ENCODE measurements at regions not wholly inside any gene's neighbourhood (a gene's known extent, or its start where the extent isn't known, plus 50 kb on each side); places are given as distances from the start of the nearest gene placed in this dataset.

DNA sequence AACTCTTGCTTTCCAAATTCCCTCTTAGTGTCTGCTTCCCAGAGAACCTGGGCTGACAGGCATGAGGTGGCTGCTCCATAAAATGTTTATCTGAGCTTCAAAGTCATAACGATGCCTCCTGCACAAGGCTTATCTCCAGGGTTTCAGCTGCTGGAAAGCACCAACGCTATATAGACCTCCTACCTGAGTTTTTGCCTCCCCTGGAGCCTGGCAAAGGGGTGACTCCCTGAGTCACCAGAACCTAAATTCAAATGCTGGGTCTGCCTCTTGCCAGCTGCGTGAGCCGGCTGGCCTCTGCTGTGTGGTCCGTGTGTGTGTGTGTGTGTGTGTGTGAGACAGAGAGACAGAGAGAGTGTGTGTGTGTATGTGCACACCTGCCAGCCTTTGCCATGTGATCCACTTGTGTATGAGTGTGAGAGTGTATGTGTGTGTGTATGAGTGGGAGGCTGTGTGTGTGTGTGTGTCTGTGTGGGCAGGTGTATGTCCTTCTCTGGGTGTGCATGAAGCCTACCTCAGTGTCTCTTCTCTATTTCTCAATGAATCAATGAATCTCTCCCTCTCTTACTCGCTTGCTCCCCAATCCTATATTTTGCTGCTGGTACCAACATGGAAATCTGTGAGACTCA, 714.9 kb downstream of the MATN1 start:
- Histone ChIP-seq H2AFZ (ENCODE audit: low read depth) (no peak overlapping the region), H3K4me1 (ENCODE audit: low read depth, poor library complexity, severe bottlenecking) (no peaks in the 10 kb centered on the region), H3K27me3 (ENCODE audit: insufficient read depth, low read depth) (no peaks in the 10 kb centered on the region; the same call in 1 of the 2 replicates), H4K20me1 (ENCODE audit: insufficient read depth) (no peaks in the 10 kb centered on the region), H3K4me2 (no peak overlapping the region), H3K79me2 (ENCODE audit: insufficient read depth, low read depth) (no peaks in the 10 kb centered on the region), H3K36me3 (ENCODE audit: insufficient read depth) (no peaks in the 10 kb centered on the region), H3K27ac (no peak overlapping the region), H3K9ac (no peak overlapping the region), H3K4me3 (IDR thresholded peaks at IDR 0.05; ENCODE audit: insufficient read depth, low read depth, low read length) (no peak overlapping the region)
- TF ChIP-seq, protein P1, sequence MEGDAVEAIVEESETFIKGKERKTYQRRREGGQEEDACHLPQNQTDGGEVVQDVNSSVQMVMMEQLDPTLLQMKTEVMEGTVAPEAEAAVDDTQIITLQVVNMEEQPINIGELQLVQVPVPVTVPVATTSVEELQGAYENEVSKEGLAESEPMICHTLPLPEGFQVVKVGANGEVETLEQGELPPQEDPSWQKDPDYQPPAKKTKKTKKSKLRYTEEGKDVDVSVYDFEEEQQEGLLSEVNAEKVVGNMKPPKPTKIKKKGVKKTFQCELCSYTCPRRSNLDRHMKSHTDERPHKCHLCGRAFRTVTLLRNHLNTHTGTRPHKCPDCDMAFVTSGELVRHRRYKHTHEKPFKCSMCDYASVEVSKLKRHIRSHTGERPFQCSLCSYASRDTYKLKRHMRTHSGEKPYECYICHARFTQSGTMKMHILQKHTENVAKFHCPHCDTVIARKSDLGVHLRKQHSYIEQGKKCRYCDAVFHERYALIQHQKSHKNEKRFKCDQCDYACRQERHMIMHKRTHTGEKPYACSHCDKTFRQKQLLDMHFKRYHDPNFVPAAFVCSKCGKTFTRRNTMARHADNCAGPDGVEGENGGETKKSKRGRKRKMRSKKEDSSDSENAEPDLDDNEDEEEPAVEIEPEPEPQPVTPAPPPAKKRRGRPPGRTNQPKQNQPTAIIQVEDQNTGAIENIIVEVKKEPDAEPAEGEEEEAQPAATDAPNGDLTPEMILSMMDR (conservative IDR thresholded peaks at IDR 0.05; ENCODE audit: low read depth, low read length), result no peak

DNA sequence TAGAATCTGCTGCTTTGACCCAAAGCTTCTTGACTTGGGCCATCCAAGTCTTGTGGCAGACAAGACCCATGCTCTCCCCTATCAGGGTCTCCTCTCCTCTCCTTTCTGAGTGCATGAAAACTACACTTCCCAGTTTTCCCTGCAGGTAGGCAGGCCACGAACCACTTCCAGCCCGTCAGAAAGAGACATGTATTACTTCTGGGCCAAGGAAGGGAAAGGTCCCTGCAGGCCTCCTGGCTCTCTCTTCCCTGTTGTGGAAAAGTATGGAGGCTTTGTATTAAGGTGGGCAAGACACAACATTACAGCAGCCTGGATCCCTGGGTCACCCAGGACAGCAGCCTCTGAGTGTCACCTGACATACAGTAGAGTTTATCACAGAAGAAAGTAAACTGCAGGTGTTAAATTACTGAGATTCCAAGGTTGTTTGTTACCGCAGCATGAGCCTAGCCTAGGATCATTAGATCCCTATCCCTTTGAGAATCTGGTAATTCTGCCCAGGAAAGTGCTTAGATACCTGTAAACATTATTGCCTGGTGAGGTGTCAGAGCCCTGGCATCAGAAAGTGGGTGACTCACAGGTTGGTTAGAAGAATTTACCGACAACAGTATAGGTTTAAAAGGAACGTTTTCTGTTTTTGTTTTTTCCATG, 717.3 kb downstream of the MATN1 start:
- no peak overlapping the region for H3K4me2 ChIP-seq
- no peak overlapping the region for H3K27ac ChIP-seq
- H3K79me2 ChIP-seq (ENCODE audit: insufficient read depth, low read depth), result no peaks in the 10 kb centered on the region
- no peaks in the 10 kb centered on the region for H4K20me1 ChIP-seq (ENCODE audit: insufficient read depth)
- TF ChIP-seq, protein P1 (conservative IDR thresholded peaks at IDR 0.05; ENCODE audit: low read depth, low read length), result no peak
- no peaks in the 10 kb centered on the region for H3K36me3 ChIP-seq (ENCODE audit: insufficient read depth)
- no peak overlapping the region for H3K4me3 ChIP-seq (IDR thresholded peaks at IDR 0.05; ENCODE audit: insufficient read depth, low read depth, low read length)
- H3K27me3 ChIP-seq (ENCODE audit: insufficient read depth, low read depth), result no peaks in the 10 kb centered on the region; the same call in 1 of the 2 replicates
- H3K9ac ChIP-seq, result no peak overlapping the region
- H3K4me1 ChIP-seq (ENCODE audit: low read depth, poor library complexity, severe bottlenecking), result no peaks in the 10 kb centered on the region
- no peak overlapping the region for H2AFZ ChIP-seq (ENCODE audit: low read depth)

DNA sequence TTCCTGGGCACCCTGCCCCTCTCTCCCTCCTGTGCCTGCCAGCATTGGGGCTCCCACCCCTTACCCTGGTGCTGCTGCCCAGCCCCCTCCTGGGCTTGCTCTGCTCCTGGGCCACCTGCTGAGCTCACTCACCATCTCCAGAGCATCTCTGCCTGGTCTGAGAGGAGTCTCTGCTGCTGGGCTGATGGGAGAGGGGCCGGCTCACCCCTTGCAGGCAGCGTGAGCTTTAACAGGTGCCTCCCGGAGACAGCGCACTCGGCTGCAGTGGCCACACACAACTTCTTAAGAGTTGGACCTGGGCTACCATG, 721.7 kb downstream of the MATN1 start:
- TF ChIP-seq, protein P1 (conservative IDR thresholded peaks at IDR 0.05; ENCODE audit: low read depth, low read length), result no peak
- H4K20me1 ChIP-seq (ENCODE audit: insufficient read depth), result no peaks in the 10 kb centered on the region
- no peak overlapping the region for H3K4me3 ChIP-seq (IDR thresholded peaks at IDR 0.05; ENCODE audit: insufficient read depth, low read depth, low read length)
- H3K4me1 ChIP-seq (ENCODE audit: low read depth, poor library complexity, severe bottlenecking), result no peaks in the 10 kb centered on the region
- H3K36me3 ChIP-seq (ENCODE audit: insufficient read depth), result no peaks in the 10 kb centered on the region
- H3K27me3 ChIP-seq (ENCODE audit: insufficient read depth, low read depth), result no peaks in the 10 kb centered on the region; the same call in 1 of the 2 replicates
- H2AFZ ChIP-seq (ENCODE audit: low read depth), result no peak overlapping the region
- H3K79me2 ChIP-seq (ENCODE audit: insufficient read depth, low read depth), result no peaks in the 10 kb centered on the region
- H3K27ac ChIP-seq, result no peak overlapping the region
- no peak overlapping the region for H3K4me2 ChIP-seq
- H3K9ac ChIP-seq, result no peak overlapping the region

DNA sequence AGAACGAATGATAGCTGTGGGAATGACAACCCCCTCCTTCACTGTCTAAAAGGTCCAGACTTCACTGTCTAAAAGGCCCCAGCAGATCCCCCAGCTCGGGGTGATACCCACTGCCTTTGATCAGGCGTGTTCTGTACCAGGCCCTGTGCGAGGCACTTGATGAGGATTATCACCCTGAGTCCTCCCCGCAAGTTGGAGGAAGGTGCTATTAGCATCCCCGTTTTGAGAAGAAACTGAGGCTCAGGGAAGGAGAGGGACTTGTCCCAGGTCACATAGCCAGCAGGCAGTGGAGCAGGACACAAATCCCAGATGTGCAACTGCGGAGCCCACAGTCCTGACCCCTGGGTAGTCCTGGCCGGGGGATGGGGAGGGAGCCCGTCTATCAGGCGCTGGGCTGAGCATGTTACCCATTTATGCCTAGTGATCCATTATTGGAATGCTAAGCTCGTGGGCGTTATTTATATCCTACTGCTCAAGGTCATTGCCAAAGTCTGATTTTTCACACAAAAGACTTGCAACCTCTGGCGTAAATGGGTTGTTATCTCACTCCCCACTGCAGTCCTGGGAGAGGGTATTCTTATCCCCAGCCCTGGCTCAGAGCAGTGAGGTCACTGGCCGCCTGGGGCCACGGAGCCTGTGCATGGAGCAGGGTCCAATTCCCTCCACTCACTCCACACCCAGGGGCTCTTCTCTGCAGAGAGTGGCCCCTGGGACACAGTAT, 722.2 kb downstream of the MATN1 start:
- TF ChIP-seq, protein P1 (conservative IDR thresholded peaks at IDR 0.05; ENCODE audit: low read depth, low read length), result no peak
- Histone ChIP-seq H3K4me3 (IDR thresholded peaks at IDR 0.05; ENCODE audit: insufficient read depth, low read depth, low read length) (no peak overlapping the region), H3K79me2 (ENCODE audit: insufficient read depth, low read depth) (no peaks in the 10 kb centered on the region), H3K4me1 (ENCODE audit: low read depth, poor library complexity, severe bottlenecking) (no peaks in the 10 kb centered on the region), H3K27ac (no peak overlapping the region), H3K27me3 (ENCODE audit: insufficient read depth, low read depth) (no peaks in the 10 kb centered on the region; the same call in 1 of the 2 replicates), H3K4me2 (no peak overlapping the region), H3K9ac (no peak overlapping the region), H4K20me1 (ENCODE audit: insufficient read depth) (no peaks in the 10 kb centered on the region), H3K36me3 (ENCODE audit: insufficient read depth) (no peaks in the 10 kb centered on the region), H2AFZ (ENCODE audit: low read depth) (no peak overlapping the region)

Data from KMS-11 (cell line).